NT2/D1 (cell line): ENCODE measurements at regions not wholly inside any gene's neighbourhood (a gene's known extent, or its start where the extent isn't known, plus 50 kb on each side); places are given as distances from the start of the nearest gene placed in this dataset.

ENCODE experiments used
- YY1 ChIP-seq: IDR thresholded peaks from 2 replicates; pipeline ENCODE4 v1.6.1; 2011; ENCODE audit not compliant: insufficient read length, insufficient read depth
- ZNF274 ChIP-seq: IDR thresholded peaks from 2 replicates; pipeline ENCODE4 v1.6.1; 2011; ENCODE audit warnings: mild to moderate bottlenecking, low read depth, low read length

DNA sequence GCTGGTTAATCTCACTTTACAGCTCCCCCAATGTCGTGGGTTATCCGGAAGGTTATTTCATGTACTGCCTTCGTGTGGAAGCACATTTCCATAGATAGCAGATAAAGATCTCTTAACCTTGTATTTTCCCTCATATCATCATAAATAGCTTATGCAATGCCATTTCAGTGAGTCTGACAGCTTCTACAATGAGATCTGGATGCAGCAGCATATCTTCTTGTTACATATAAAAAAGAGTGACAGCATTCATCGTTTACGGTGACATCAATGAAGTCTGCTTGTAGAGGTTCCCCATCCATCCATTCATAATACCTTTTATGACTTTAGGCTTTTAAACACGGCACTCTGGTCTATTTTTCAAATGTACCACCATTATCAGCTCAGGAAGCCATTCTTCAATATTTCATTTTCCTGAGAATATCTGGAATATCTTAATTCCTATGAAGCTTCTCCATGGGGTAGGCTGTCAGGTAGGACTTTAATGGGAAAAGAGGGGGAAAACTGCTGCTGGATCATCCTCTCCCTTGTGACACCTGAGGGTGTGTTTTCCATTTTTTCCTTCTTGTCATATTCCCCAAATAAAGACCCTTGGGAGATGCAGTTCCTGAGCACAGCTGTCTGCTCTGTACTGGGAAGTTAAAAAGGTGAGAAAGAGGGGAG lies 51.9 kb upstream of the CTBP2 start:
- TF ChIP-seq YY1 = no peak
- no peak for TF ChIP-seq ZNF274
